ENCODE measurements at regions not wholly inside any gene's neighbourhood (a gene's known extent, or its start where the extent isn't known, plus 50 kb on each side); places are given as distances from the start of the nearest gene placed in this dataset.

GRCh38 chr5:61967681-61968080 is 338.3 kb upstream of the KIF2A start:
- Mint-ChIP-seq H3K9me3 (no peaks in the 10 kb centered on the region), H3K4me1 (ENCODE audit: low read depth) (no peaks in the 10 kb centered on the region), H3K4me3 (no peak overlapping the region), H3K36me3 (ENCODE audit: low read depth) (no peaks in the 10 kb centered on the region), H3K27me3 (no peaks in the 10 kb centered on the region), H3K27ac (no peak overlapping the region)
- ATAC-seq (no peak), DNase-seq (no peak)
- intact Hi-C loops (cut with micrococcal nuclease): no loop called here
- ChIA-PET POLR2A (no interaction called here), CTCF (no interaction called here)
- no peak for TF ChIP-seq CTCF (IDR thresholded peaks at IDR 0.05)

- intact Hi-C loops (cut with micrococcal nuclease): no loop called here
- DNase-seq (no peak), ATAC-seq (no peak)
- Mint-ChIP-seq H3K27ac (no peak overlapping the region), H3K9me3 (no peaks in the 10 kb centered on the region), H3K36me3 (ENCODE audit: low read depth) (no peaks in the 10 kb centered on the region), H3K4me1 (ENCODE audit: low read depth) (no peaks in the 10 kb centered on the region), H3K27me3 (no peaks in the 10 kb centered on the region), H3K4me3 (no peak overlapping the region)
- no peak for TF ChIP-seq CTCF (IDR thresholded peaks at IDR 0.05)
- POLR2A ChIA-PET: no interaction called here
- CTCF ChIA-PET: interaction anchor here (1.1 kb wide), 1 partner anchor 8 kb away, joined by 3 read pairs; no protein-coding TSS in a partner anchor
These were observed 336.7 kb upstream of the KIF2A start for GRCh38 chr5:61969347-61969746.

DNA sequence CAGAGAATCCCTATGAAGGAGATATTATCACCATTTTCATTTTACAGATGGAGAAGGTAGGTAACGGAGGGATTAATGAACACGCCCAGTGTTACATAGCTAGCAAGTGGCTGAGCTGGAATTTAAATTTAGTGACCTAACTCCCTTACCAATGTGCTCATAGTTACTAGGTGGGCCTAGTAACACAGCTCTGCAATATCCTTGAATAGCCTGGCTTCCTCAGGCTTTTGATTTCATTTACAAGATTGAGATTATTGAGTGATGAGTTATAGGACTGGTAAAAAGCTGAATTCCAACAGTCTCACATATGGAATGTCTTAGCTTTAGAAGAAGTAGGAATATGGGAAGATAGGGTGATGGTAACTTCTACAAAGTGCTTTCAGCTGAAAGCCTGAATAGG is 336.3 kb upstream of the KIF2A start:
- CTCF ChIA-PET: interaction anchor here (1.1 kb wide), 1 partner anchor 8 kb away, joined by 3 read pairs; no protein-coding TSS in a partner anchor
- no peak overlapping the region for H3K27ac Mint-ChIP-seq
- POLR2A ChIA-PET: no interaction called here
- no peak for ATAC-seq
- H3K9me3 Mint-ChIP-seq: no peaks in the 10 kb centered on the region
- no peaks in the 10 kb centered on the region for H3K36me3 Mint-ChIP-seq (ENCODE audit: low read depth)
- no peak overlapping the region for H3K4me3 Mint-ChIP-seq
- no peak for DNase-seq
- H3K27me3 Mint-ChIP-seq: no peaks in the 10 kb centered on the region
- no peak for TF ChIP-seq CTCF (IDR thresholded peaks at IDR 0.05)
- intact Hi-C loops (cut with micrococcal nuclease): no loop called here
- H3K4me1 Mint-ChIP-seq (ENCODE audit: low read depth): no peaks in the 10 kb centered on the region

- TF ChIP-seq CTCF (IDR thresholded peaks at IDR 0.05): no peak
- H3K4me3 Mint-ChIP-seq: no peak overlapping the region
- no peaks in the 10 kb centered on the region for H3K27me3 Mint-ChIP-seq
- no peaks in the 10 kb centered on the region for H3K4me1 Mint-ChIP-seq (ENCODE audit: low read depth)
- ChIA-PET CTCF (interaction anchor here (1.1 kb wide), 1 partner anchor 9 kb away, joined by 3 read pairs; no protein-coding TSS in a partner anchor), POLR2A (no interaction called here)
- no peaks in the 10 kb centered on the region for H3K36me3 Mint-ChIP-seq (ENCODE audit: low read depth)
- no peaks in the 10 kb centered on the region for H3K9me3 Mint-ChIP-seq
- no peak overlapping the region for H3K27ac Mint-ChIP-seq
- intact Hi-C loops (cut with micrococcal nuclease): no loop called here
- ATAC-seq: no peak
- DNase-seq: no peak
These were observed 335.8 kb upstream of the KIF2A start for GRCh38 chr5:61970218-61970617.

DNA sequence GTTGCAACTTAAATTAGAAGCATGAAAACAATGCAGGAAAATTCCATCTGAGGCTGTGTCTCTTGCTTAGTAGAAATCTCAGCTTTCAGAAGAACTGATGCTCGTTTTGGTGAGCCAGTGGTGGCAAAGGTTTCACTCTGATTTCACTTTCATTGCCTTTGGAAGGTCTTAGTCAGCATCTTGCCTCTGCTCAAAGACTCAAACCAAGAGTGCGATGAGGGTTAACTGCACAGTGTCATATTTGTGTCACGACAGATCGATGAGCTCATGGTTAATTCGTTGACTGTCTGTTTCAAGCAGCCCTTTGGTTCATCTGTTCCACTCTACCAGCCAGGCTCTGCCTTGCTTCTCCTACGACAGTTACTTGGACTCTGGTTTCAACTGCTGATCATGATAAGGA is 331.3 kb upstream of the KIF2A start:
- intact Hi-C loops (cut with micrococcal nuclease): no loop called here

More for the DNA sequence above, 331.3 kb upstream of the KIF2A start:
- TF ChIP-seq CTCF (IDR thresholded peaks at IDR 0.05): no peak
- Mint-ChIP-seq H3K4me1 (ENCODE audit: low read depth) (no peaks in the 10 kb centered on the region), H3K27me3 (no peaks in the 10 kb centered on the region), H3K36me3 (ENCODE audit: low read depth) (no peaks in the 10 kb centered on the region), H3K4me3 (no peak overlapping the region), H3K9me3 (no peaks in the 10 kb centered on the region), H3K27ac (no peak overlapping the region)
- DNase-seq: peak; percentile 11
- POLR2A ChIA-PET: no interaction called here
- CTCF ChIA-PET: no interaction called here
- no peak for ATAC-seq

Data from activated CD8-positive, alpha-beta T cell treated with anti-CD3 and anti-CD28 coated beads for 36 hours (primary cell).